GM20431 (cell line): ENCODE measurements at regions not wholly inside any gene's neighbourhood (a gene's known extent, or its start where the extent isn't known, plus 50 kb on each side); places are given as distances from the start of the nearest gene placed in this dataset.
"Not testable (repeated sequence)": the region's sequence is repeated elsewhere in the genome, so short reads cannot be mapped to it uniquely, and the experiment has no call there.

Experiments
- in situ Hi-C: fragments of 300-500 bp; cut with MseI, MboI; formaldehyde crosslinking; loops from one replicate; pipeline ENCODE4 v1.15.0; 2020; ENCODE audit warnings: low sequenced_read_pairs; ENCODE audit not compliant: unreplicated experiment

DNA sequence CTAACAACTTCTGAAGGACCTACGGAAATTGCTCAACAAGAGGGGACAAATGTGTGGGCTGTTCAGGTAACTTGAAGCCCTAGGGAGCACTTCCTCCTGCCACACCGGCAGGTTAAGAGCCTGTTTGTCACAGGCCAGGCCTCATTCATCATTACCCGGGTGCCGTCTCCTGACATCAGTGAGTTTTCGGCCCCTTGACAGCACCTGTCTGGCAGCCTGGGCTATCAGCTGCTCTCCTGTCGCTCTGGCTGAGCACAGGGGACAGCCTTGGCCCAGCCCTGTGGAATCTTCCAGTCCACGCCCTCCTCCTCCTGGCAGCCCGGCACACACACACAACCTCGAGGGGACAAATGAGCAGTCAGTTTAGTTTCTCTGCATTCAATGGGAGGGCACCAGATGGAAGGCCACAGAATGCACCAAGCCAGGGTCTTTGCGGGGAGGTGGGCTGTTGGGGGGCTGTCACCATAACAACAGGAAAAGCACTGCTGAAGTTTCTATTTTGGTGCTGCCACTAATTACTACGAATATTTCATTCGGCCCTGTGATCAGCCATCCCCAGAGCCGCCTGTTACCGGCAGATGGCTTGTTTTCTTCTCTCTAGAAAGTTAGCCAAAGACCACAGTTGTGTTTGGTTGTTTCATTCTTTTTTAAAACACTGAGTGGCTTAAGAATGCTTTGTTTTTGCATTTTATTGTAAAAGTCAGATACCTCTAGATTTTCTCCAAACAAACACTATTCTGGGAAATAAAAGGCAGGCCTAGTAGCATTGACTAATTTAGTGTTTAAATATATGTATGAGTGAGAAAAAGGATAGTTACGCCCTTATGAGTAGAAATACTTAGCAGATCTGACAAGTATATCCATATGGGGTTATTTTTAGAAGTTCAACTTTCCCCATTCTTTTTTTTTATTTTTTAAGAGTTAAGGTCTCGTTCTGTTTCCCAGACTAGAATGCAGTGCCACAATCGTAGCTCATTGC, 189.9 kb upstream of the NDUFV2 start:
- in situ Hi-C loops, result no loop called here

DNA sequence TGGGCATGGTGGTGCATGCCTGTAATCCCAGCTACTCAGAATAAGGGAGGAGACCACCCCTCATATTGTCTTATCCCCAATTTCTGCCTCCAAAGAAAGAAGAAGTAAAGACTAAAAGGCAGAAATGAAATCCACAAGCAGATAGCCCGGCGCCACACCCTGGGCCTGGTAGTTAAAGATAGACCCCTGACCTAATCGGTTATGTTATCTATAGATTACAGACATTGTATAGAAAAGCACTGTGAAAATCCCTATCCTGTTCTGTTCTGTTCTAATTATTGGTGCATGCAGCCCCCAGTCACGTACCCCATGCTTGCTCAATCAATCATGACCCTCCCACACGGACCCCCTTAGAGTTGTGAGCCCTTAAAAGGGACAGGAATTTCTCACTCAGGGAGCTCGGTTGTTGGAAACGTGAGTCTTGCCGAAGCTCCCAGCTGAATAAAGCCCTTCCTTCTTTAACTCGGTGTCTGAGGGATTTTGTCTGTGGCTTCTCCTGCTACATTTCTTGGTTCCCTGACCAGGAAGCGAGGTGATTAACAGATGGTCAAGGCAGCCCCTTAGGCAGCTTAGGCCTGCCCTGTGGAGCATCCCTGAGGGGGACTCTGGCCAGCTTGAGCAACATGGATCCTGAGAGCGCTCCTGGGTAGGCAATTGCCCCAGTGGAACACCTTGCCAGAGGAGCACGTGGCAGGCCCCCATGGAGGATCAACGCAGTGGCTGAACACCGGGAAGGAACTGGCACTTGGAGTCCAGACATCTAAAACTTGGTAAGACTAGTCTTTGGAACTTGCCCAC, 188.7 kb upstream of the NDUFV2 start:
- in situ Hi-C loops, result not testable (repeated sequence)

DNA sequence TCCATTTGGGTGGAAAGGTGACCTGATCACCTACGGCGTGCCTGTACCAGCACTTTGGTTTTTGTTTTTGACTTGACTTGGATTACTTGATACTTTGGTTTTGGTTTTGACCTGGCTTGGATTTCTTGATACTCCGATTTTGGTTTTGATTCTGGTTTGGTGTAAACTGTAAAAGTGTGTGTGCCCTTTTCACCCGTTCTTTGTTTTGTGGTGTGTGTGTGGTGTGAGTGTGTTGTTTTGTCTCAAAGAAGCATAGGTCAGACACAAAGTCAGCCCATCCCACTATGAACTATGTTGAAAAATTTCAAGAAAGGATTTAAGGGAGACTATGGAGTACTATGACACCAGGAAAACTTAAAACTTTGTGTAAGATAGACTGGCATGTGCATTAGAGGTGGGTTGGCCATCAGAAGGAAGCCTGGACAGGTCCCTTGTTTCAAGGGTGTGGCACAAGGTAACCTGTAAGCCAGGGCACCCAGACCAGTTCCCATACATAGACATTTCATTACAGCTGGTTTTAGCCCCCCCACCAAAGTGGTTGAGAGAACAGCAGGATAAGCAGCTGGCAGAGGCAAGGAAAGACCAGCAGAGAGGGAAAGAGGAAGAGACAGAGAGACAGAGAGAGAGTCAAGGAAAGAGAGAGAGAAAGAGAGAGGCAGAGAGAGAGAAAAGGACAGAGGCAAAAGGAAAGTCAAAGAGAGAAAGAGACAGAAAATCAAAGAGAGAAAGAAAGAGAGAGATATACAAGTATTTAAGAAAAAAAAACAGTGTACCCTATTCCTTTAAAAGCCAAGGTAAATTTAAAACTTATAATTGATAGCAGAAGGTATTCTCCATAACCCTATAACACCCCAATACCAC, 187.9 kb upstream of the NDUFV2 start:
- in situ Hi-C loops, result not testable (repeated sequence)

DNA sequence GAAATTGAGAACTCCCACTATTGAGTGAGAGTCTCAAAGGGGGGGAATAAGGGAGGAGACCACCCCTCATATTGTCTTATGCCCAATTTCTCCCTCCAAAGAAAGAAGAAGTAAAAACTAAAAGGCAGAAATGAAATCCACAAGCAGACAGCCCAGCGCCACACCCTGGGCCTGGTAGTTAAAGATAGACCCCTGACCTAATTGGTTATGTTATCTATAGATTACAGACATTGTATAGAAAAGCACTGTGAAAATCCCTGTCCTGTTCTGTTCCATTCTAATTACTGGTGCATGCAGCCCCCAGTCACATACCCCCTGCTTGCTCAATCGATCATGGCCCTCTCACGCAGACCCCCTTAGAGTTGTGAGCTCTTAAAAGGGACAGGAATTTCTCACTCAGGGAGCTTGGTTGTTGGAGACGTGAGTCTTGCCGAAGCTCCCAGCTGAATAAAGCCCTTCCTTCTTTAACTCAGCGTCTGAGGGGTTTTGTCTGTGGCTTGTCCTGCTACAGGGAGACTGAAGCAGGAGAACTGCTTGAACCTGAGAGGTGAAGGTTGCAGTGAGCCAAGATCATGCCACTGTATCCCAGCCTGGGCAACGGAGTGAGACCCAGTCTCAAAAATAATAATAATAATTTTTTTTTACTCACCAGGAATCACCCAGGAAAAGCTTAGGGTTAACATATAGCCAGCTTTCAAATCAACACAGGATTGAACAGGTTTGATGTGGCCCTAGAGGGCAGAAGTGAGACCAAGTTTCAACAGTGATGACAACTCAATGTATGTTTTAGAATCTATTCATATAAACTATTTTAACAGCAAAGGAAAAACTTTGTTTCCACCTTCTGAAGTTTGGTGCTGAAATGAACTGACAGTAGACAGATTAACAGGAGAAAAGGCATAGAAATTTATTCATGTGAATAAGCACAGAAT, 181.4 kb upstream of the NDUFV2 start:
- in situ Hi-C loops, result not testable (repeated sequence)

DNA sequence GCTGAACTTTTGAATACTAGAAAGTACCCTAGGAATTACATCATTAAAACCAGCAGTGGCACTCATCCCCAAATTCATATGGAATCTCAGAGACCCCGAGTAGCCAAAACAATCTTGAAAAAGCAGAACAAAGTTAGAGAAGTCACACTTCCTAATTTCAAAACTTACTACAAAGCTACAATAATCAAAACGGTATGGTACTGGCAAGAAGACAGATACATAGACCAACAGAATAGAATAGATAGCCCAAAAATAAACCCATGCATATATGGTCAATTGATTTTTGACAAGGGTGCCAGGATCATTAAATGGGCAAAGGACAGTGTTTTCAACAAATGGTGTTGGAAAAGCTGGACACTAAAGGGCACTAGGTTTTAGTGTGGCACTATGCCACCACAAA, 176.0 kb upstream of the NDUFV2 start:
- in situ Hi-C loops, result no loop called here

DNA sequence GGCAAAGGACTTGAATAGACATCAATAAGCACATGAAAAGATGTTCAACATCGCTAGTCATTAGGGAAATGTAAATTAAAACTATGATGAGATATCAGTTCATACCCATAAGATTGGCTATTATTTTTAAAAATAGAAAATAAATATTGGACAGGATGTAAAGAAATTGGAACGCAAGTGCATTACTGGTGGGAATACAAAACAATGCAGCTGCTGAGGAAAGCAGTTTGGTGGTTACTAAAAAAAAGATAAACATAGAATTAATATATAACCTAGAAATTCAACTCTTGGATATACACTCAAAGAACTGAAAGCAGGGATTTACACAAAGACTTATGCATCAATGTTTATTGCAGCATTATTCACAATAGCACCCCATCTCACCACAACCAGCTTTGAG, 174.5 kb upstream of the NDUFV2 start:
- in situ Hi-C loops, result no loop called here

DNA sequence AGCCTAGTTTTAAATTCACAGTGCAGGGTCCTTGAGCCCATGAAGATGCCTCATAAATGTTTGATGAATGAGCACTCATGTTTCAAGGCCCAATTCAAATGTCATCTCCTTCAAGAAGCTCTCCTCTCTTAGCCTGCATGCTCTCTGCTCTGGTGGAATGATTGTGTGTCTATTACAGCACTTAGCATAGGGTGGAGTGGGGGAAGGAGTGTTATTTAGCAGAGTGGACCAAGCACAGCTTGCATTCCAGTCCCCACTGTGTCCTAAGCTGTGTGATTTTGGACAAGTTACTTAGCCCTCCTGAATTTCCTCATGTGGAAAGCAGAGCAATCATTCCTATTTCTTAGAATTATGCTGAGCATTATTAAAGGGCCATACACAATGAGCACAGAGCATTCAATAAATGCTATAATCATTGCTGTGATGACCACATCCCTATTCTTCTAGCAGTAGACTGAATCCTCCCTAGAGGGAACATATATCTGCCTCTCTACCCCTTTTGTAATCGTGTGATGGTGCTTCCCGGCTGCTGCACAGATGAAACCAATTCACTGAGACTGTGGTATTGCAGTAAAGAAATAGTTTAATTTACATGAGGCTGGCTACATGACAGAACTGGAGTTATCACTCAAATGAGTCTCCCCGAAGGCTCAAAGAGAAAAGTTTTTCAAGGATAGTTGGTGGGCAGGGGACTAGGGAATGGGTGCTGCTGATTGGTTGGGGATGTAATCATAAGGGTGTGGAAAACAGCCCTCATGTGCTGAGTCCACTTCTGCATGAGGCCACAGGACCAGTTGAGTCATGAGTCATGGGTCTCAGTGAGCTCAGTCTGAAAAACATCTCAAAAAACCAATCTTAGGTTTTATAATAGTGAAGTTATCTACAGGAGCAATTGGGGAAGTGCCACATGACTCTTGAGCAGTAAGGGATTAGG, 173.4 kb upstream of the NDUFV2 start:
- in situ Hi-C loops, result no loop called here

DNA sequence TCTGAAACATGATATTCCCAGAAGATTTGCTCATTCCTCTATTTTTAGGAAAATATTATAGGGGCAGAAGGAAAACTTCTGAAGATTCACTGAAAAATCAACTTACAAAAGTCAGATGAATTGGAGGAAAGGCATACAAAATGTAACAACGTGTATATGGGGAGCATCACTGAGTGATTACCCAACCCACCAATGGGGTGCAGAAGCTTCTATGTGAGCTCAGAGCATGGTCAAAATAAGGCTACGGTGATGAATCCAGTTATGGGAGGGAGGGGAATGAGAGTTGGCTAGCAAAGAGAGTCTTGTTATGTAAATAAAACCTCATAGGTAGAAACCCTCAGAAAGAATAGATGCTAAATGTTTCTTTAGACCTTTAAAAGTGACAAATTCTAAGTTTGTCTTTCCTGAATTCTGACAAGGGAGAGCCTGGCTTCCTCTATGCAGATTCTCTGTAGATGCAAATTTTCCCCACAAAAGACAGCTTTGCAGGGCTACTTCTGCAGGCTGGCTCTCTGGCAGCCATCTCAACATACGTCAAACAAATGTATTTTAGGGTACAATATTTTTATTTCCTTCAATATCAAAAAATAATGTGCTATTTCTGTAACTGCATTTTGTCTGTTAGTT, 171.4 kb upstream of the NDUFV2 start:
- in situ Hi-C loops, result no loop called here

DNA sequence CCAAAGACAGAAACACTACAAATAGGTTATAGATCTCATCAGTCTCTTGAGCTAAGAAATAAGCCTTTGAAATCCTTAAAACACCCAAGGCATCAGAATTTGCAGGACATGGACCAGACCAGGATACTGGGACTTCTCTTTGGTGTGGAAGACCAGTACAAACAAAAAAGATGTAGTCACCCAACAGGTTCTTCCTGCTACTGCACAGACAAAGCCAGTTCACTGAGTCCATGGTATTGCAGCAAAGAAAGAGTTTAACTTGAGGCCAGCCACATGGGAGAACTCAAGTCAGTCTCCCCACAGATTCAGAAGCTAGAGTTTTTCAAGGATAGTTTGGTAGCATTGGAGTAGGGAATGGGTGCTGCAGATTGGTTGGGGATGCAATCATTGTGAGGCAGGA, 169.6 kb upstream of the NDUFV2 start:
- in situ Hi-C loops, result no loop called here

DNA sequence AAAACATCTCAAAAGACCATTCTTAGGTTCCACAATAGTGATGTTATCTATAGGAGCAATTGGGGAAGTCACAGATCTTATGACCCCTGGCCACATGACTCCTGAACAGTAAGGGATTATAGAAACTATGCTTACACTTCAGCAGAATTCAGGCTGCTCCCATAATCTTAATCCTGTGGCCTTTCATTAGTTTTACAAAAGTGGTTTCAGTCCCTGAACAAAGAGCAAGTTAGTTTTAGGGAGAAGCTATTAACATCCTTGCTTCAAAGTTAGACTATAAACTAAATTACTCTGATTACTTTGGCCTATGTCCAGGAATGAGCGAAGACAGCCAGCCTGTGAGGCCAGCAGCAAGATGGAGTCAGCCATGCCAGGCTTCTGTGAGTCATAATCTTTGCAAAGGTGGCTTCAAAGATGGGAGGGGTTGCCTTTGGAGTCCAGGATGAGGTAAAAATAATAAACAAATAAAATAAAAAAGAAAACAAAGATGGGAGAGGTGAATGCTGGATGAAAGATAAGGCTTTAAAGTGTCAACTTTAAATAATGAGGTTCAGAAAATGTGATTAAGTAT, 168.7 kb upstream of the NDUFV2 start:
- in situ Hi-C loops, result no loop called here

DNA sequence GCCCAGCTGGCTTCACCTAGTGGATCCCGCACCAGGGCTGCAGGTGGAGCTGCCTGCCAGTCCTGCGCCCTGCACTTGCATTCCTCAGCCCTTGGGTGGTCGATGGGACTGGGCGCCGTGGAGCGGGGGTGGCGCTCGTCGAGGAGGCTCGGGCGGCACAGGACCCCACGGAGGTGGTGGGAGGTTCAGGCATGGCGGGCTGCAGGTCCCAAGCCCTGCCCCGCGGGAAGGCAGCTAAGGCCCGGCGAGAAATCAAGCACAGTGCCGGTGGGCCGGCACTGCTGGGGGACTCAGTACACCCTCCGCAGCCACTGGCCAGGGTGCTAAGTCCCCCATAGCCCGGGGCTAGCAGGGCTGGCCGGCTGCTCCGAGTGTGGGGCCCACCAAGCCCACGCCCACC, 167.2 kb upstream of the NDUFV2 start:
- in situ Hi-C loops, result not testable (repeated sequence)

DNA sequence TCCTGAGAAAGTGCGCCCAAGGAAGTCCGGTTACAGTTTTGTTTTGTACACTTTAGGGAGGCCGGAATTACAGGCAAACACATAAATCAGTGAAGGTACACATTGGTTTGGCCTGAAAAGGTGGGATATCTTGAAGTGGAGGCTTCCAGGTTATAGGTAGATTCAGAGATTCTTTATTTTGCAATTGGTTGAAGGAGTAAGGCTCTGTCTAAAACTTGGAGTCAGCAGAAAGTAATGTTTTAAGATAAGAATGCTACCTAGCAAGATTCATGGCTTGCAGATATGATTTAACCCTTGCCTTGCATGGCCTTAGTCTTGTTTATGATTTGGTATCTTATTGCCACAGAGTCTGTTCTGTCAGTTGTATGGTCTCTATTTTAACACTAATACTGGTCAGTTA, 165.9 kb upstream of the NDUFV2 start:
- in situ Hi-C loops, result no loop called here

DNA sequence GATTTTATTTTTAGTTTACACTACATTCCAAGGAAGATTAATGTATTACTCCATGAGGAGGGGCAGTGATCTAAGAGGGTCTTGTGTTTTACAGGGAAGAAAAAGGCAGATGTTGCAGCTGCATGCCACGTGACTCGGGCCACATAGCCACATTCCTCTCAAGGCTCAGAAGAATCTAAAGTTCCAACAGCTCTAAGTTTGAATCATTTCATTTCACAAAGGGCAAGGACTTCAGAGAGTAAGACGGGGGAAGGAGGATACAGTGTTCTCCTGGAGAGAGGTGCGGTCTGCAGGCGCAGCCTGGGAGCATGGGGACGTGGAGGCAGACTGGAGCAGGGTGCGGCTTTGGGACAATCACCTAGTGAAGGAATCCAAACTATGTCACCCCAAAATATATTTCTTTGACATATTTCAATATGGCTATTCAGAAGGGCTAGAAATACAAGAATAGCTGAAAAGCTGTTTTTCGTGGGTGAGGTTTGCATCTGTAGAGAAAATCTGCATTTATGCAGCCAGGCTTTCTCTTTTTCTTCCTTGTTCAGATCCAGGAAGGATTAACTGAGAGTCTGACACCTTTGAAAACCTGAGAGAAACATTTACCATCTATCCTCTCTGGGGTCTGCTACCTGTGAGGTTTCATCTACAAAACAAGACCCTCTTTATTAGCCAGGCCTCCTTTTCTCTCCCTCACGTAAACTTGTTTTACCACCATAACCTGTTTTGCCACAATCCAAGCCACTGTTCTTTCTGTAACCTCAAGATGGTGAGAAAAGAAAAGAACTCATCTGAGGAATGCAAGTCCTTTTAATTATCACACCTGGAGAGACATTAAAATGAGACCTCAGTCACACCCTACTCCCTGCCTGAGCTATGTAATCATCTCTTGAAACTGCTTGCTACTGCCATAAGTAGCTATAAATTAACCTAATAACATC, 165.1 kb upstream of the NDUFV2 start:
- in situ Hi-C loops, result no loop called here

DNA sequence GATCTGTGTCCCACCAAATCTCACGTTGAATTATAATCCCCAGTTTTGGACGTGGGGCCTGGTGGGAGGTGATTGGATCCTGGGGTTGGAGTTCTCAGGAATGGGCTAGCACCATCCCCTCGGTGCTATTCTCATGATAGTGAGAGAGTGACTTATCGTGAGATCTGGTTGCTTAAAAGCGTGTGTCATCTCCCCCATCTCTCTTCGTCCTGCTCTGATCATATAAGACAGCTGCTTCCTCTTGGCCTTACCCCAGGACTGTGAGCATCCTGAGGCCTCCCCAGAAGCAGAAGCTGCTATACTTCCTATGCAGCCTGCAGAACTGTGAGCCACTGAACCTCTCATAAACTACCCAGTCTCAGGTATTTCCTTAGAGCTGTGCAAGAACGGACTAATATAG, 163.7 kb upstream of the NDUFV2 start:
- in situ Hi-C loops, result no loop called here

DNA sequence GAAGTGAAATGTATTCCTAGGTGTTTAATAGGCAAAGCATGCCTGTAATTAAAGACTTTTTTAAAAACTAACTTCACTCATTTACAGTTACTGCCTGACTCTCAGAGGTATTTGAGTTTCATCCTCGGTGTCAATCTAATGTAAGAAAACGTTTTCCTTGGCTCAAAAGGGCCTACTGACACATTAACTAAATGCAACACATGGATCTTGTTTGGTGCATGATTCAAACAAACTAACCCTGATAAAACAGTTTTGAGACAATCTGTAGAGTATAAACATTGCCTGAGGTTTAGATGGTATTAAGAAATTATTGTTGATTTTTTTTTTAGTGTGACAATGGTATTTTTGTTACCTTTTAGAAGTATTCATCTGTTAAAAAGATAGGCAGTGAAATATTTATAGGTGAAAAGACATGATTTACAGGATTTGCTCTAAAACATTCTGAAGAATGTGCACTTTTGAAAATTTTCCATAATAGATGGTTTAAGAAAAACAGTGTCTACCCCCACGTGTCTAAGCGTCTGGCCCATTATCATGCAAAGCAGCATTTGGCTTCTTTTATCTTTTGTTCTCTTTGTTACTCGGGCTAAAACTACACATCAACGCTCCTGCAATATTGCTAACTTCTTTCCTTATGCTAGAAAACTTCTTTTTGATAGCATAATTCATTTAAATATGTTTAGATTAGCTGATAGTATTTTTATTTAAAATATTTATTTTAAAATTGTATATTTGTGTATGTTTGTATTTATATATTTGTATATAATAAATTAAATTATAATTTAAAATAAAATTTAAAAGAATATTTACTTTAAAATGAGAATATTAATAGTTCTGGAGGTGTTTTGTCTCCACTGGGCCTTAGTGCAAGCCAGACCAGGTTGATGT, 160.2 kb upstream of the NDUFV2 start:
- in situ Hi-C loops, result no loop called here
